H1 (cell line): ENCODE measurements at regions not wholly inside any gene's neighbourhood (a gene's known extent, or its start where the extent isn't known, plus 50 kb on each side); places are given as distances from the start of the nearest gene placed in this dataset.

Experiments
- CTCF ChIA-PET: fragments of 300-600 bp; sonication (Branson Sonifier 250); formaldehyde crosslinking; loops from one replicate; lab custom pipeline; 2021; ENCODE audit not compliant: partially characterized antibody; lab: Charles Lee
- POLR2A ChIA-PET: fragments of 300-600 bp; sonication (Branson Sonifier 250); formaldehyde crosslinking; loops from one replicate; lab custom pipeline; 2021; ENCODE audit warnings: inconsistent platforms; ENCODE audit not compliant: partially characterized antibody; lab: Charles Lee
- DNase-seq, 2 experiments: peaks; one replicate each; pipeline versions ENCODE4 v3.0.0 to v3.0.0-alpha.2; 2010 to 2022; ENCODE audit warnings: low spot score in 2 of 2, low read depth in 1 of 2, mixed read lengths in 1 of 2
- FAIRE-seq: peaks from 2 replicates; lab custom pipeline; 2011; peaks lifted over from hg19 to GRCh38; lab: Jason Lieb, UNC
- H2AFZ ChIP-seq: 2 replicates; pipeline ENCODE4 v1.8.1; 2012; ENCODE audit warnings: low read length, inconsistent platforms
- H2AK5ac ChIP-seq: 2 replicates; pipeline ENCODE4 v1.6.1; 2013; ENCODE audit warnings: low read depth, low read length
- H2BK120ac ChIP-seq: replicated peaks from 2 replicates; pipeline ENCODE3; 2013; ENCODE audit warnings: low read depth, low read length, inconsistent platforms
- H2BK12ac ChIP-seq: 2 replicates; pipeline ENCODE4 v1.6.1; 2013; ENCODE audit warnings: low read depth, low read length
- H2BK15ac ChIP-seq: 2 replicates; pipeline ENCODE4 v1.6.1; 2013; ENCODE audit warnings: low read length
- H2BK20ac ChIP-seq: 2 replicates; pipeline ENCODE4 v1.6.1; 2013; ENCODE audit warnings: low read length
- H2BK5ac ChIP-seq: 2 replicates; pipeline ENCODE4 v1.6.1; 2013; ENCODE audit warnings: low read depth, low read length
- H3K14ac ChIP-seq: 2 replicates; pipeline ENCODE4 v1.6.1; 2013; ENCODE audit warnings: inconsistent platforms; ENCODE audit not compliant: insufficient read length
- H3K18ac ChIP-seq: 2 replicates; pipeline ENCODE4 v1.6.1; 2013; ENCODE audit warnings: low read length; ENCODE audit errors: extremely low read depth
- H3K23ac ChIP-seq: 2 replicates; pipeline ENCODE4 v1.6.1; 2013; ENCODE audit warnings: inconsistent platforms; ENCODE audit not compliant: insufficient read length
- H3K23me2 ChIP-seq: 2 replicates; pipeline ENCODE4 v1.6.1; 2013; ENCODE audit warnings: low read depth, low read length
- H3K27ac ChIP-seq: 2 replicates; pipeline ENCODE4 v1.6.1; 2011; ENCODE audit warnings: low read depth, low read length, inconsistent platforms
- H3K27me3 ChIP-seq, 4 experiments: replicated peaks in 1 of 4; 1 replicate in 1 of 4; 2 replicates in 3 of 4; pipeline versions ENCODE4 v1.6.1 to v1.8.1; 2011 to 2013; ENCODE audit warnings: low read length in 3 of 4, mild to moderate bottlenecking in 3 of 4, inconsistent platforms in 2 of 4, mixed read lengths in 2 of 4, moderate library complexity in 1 of 4; ENCODE audit not compliant: control insufficient read depth in 3 of 4, insufficient read depth in 3 of 4; ENCODE audit errors: extremely low read depth in 1 of 4
- H3K36me3 ChIP-seq, 4 experiments: 2 replicates each; pipeline versions ENCODE4 v1.6.1 to v1.8.1; 2011 to 2013; ENCODE audit warnings: mild to moderate bottlenecking in 4 of 4, low read length in 3 of 4, moderate library complexity in 2 of 4, control low read depth in 1 of 4, inconsistent platforms in 1 of 4; ENCODE audit not compliant: insufficient read depth in 4 of 4, control insufficient read depth in 2 of 4
- H3K4ac ChIP-seq: replicated peaks from 2 replicates; pipeline ENCODE3; 2013; ENCODE audit warnings: low read length, low read depth, mixed read lengths, inconsistent platforms; ENCODE audit not compliant: insufficient read length
- H3K4me1 ChIP-seq, 4 experiments: replicated peaks in 1 of 4; 1 replicate in 1 of 4; 2 replicates in 3 of 4; pipeline versions ENCODE4 v1.6.1 to v1.8.1; 2011 to 2013; ENCODE audit warnings: low read length in 3 of 4, inconsistent platforms in 2 of 4, mixed read lengths in 1 of 4; ENCODE audit not compliant: insufficient read depth in 4 of 4, control insufficient read depth in 3 of 4
- H3K4me2 ChIP-seq, 2 experiments: 2 replicates each; pipeline versions ENCODE4 v1.6.1 to v1.8.1; 2011 to 2013; ENCODE audit warnings: low read depth in 2 of 2, low read length in 2 of 2, control low read depth in 1 of 2, inconsistent platforms in 1 of 2, mild to moderate bottlenecking in 1 of 2; ENCODE audit not compliant: insufficient read depth in 1 of 2
- H3K4me3 ChIP-seq, 4 experiments: fragments of 200-600, 300-600 bp in 1 of 4; sonication (generic), shearing (Covaris generic), sonication (Bioruptor Twin) in 1 of 4; 2 replicates each; pipeline versions ENCODE4 v1.5.1 to v1.8.1; 2011 to 2016; ENCODE audit warnings: low read length in 4 of 4, low read depth in 3 of 4, control low read depth in 2 of 4, inconsistent platforms in 2 of 4, mild to moderate bottlenecking in 2 of 4, mixed read lengths in 1 of 4, moderate library complexity in 1 of 4; ENCODE audit not compliant: insufficient read depth in 2 of 4; ENCODE audit errors: extremely low read depth in 1 of 4
- H3K56ac ChIP-seq: replicated peaks from 2 replicates; pipeline ENCODE3; 2013; ENCODE audit warnings: low read depth, mild to moderate bottlenecking, mixed read lengths, low read length, inconsistent platforms; ENCODE audit not compliant: insufficient read length
- H3K79me1 ChIP-seq: 2 replicates; pipeline ENCODE4 v1.6.1; 2013; ENCODE audit warnings: low read depth, low read length, control low read depth
- H3K79me2 ChIP-seq, 2 experiments: 2 replicates each; pipeline versions ENCODE4 v1.6.1 to v1.8.1; 2012 to 2013; ENCODE audit warnings: low read length in 2 of 2, mild to moderate bottlenecking in 2 of 2, inconsistent platforms in 1 of 2; ENCODE audit not compliant: insufficient read depth in 2 of 2, control insufficient read depth in 1 of 2
- H3K9ac ChIP-seq, 4 experiments: replicated peaks in 1 of 4; 1 replicate in 1 of 4; 2 replicates in 3 of 4; pipeline versions ENCODE4 v1.6.1 to v1.8.1; 2011 to 2013; ENCODE audit warnings: low read depth in 3 of 4, low read length in 3 of 4, control low read depth in 2 of 4, mild to moderate bottlenecking in 2 of 4, moderate library complexity in 2 of 4, inconsistent platforms in 1 of 4; ENCODE audit errors: extremely low read depth in 1 of 4
- H3K9me3 ChIP-seq, 2 experiments: 2 replicates each; pipeline versions ENCODE4 v1.6.1 to v1.8.1; 2012 to 2013; ENCODE audit warnings: mild to moderate bottlenecking in 2 of 2, moderate library complexity in 2 of 2, control low read depth in 1 of 2, inconsistent platforms in 1 of 2, low read depth in 1 of 2, low read length in 1 of 2, mixed read lengths in 1 of 2; ENCODE audit not compliant: insufficient read depth in 2 of 2
- H4K20me1 ChIP-seq, 2 experiments: replicated peaks in 1 of 2; 2 replicates each; pipeline versions ENCODE3 to v1.8.1; 2011 to 2013; ENCODE audit warnings: inconsistent platforms in 2 of 2, low read length in 2 of 2, mild to moderate bottlenecking in 1 of 2; ENCODE audit not compliant: insufficient read depth in 2 of 2, control insufficient read depth in 1 of 2
- H4K5ac ChIP-seq: 2 replicates; pipeline ENCODE4 v1.6.1; 2013; ENCODE audit warnings: low read length, low read depth, mixed read lengths, inconsistent platforms; ENCODE audit not compliant: insufficient read length
- H4K8ac ChIP-seq: 2 replicates; pipeline ENCODE4 v1.8.0; 2013; ENCODE audit warnings: mild to moderate bottlenecking, moderate library complexity, low read length, inconsistent platforms; ENCODE audit not compliant: insufficient read depth; ENCODE audit errors: extremely low read depth
- H4K91ac ChIP-seq: replicated peaks from 2 replicates; pipeline ENCODE3; 2013; ENCODE audit warnings: low read length, mixed read lengths, inconsistent platforms; ENCODE audit not compliant: insufficient read length
- BCL11A ChIP-seq, 2 experiments: IDR thresholded peaks; one replicate each; pipeline ENCODE4 v1.6.1; 2011; ENCODE audit warnings: low read depth in 2 of 2, low read length in 2 of 2, mild to moderate bottlenecking in 2 of 2
- EZH2 ChIP-seq: fragments of 200-600 bp; sonication (generic); IDR thresholded peaks from 2 replicates; pipeline ENCODE4 v1.7.1; 2012; ENCODE audit warnings: low read depth, mild to moderate bottlenecking, moderate library complexity, low read length, inconsistent platforms; ENCODE audit not compliant: severe bottlenecking
- GTF2F1 ChIP-seq: IDR thresholded peaks from 2 replicates; pipeline ENCODE4 v1.6.1; 2012; ENCODE audit warnings: low read depth, low read length, improper control_type of control experiment, borderline replicate concordance
- HDAC2 ChIP-seq, 2 experiments: fragments of 300-600 bp in 1 of 2; sonication (generic) in 1 of 2; IDR thresholded peaks; 2 replicates each; pipeline ENCODE4 v1.6.1; 2011 to 2012; ENCODE audit warnings: low read depth in 2 of 2, low read length in 2 of 2, mild to moderate bottlenecking in 2 of 2, moderate library complexity in 2 of 2, borderline replicate concordance in 1 of 2, inconsistent platforms in 1 of 2
- SUZ12 ChIP-seq: fragments of 200-600 bp; sonication (generic); IDR thresholded peaks from 2 replicates; pipeline ENCODE4 v1.6.1; 2012; ENCODE audit warnings: mild to moderate bottlenecking, inconsistent platforms, low read length, moderate library complexity, mixed read lengths
- ZNF274 ChIP-seq: IDR thresholded peaks from 2 replicates; pipeline ENCODE4 v1.7.0; 2012; ENCODE audit warnings: low read length, borderline replicate concordance; ENCODE audit errors: extremely low read depth
- WGBS, 2 experiments: shearing (Covaris generic) in 1 of 2; methylation state at CpG; one replicate each; pipeline versions ENCODE4 v1.1.6 to v1.1.7; 2013 to 2015; ENCODE audit warnings: low lambda C conversion rate in 2 of 2, mixed read lengths in 2 of 2, inconsistent platforms in 1 of 2, low coverage in 1 of 2, missing lambda C conversion rate in 1 of 2; ENCODE audit not compliant: insufficient replicate concordance in 2 of 2, insufficient coverage in 1 of 2, insufficient read length in 1 of 2; ENCODE audit errors: extremely low coverage in 1 of 2, missing lambda C conversion rate in 1 of 2; 5-methylcytosine and 5-hydroxymethylcytosine counted together
- TF ChIP-seq, protein P1 (sequence below), 3 experiments: IDR thresholded peaks; 1 replicate in 2 of 3; 2 replicates in 1 of 3; pipeline versions ENCODE4 v1.5.1 to v1.6.1; 2011; ENCODE audit warnings: low read length in 3 of 3, mild to moderate bottlenecking in 3 of 3, inconsistent platforms in 2 of 3, low read depth in 1 of 3, moderate library complexity in 1 of 3; ENCODE audit not compliant: insufficient read depth in 1 of 3; ENCODE audit errors: control extremely low read depth in 1 of 3

DNA sequence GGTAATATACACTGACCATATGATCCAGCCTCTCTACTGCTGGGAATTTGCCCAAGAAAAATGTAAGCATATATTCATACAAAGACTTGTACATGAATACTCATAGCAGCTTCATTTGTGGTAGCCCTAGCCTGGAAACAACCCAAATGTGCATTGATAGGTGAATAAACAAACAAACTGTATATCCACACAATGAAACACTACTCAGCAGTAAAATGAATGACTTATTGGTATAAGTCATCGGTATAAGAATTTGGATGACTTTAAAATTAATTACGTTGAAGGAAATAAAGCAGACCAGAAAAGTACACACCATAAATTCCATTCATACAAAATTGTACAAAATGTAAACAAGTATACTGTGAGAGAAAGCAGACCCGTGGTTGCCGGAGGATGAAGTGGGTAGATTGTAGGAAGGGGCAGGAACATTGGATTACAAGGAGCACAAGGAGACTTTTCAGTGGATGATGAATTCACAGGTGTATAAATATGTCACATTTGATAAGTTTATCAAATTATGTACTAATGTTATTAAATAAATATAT lies 376.7 kb downstream of the TDRD15 start:
- Histone ChIP-seq H2BK20ac (no peak overlapping the region), H2AK5ac (no peak overlapping the region), H3K4ac (no peak overlapping the region), H3K27me3 (no peaks in the 10 kb centered on the region), H3K9ac (no peak overlapping the region), H3K18ac (no peak overlapping the region), H3K23me2 (no peaks in the 10 kb centered on the region), H2BK12ac (no peak overlapping the region), H3K79me2 (no peaks in the 10 kb centered on the region), H4K20me1 (no peaks in the 10 kb centered on the region), H3K56ac (no peak overlapping the region), H4K5ac (no peak overlapping the region), H3K4me1 (peaks cover 0 to 2% (median 0%) of the 10 kb centered on the region in 4 experiments; a peak in 1 of 7 replicates), H2BK15ac (no peak overlapping the region), H3K14ac (no peak overlapping the region), H3K4me2 (no peak overlapping the region), H2BK5ac (no peak overlapping the region), H3K79me1 (no peaks in the 10 kb centered on the region), H3K27ac (no peak overlapping the region), H3K36me3 (no peaks in the 10 kb centered on the region), H3K4me3 (no peak overlapping the region), H2BK120ac (no peak overlapping the region), H3K23ac (no peak overlapping the region), H3K9me3 (no peaks in the 10 kb centered on the region), H2AFZ (no peak overlapping the region), H4K91ac (no peak overlapping the region), H4K8ac (no peak overlapping the region)
- whole genome bisulfite sequencing, 2 experiments, result 99% methylated on average over 4 of the region's 4 CpGs; no CpG with 5 or more reads in 1 of the 2 experiments
- DNase-seq (no peak), FAIRE-seq (no peak)
- CTCF ChIA-PET, result interaction anchor here (0.6 to 0.7 kb wide), 2 partner anchors 9 to 1814 kb away, joined by 3 read pairs; no protein-coding TSS in a partner anchor
- POLR2A ChIA-PET, result no interaction called here
- TF ChIP-seq ZNF274, result no peak
- TF ChIP-seq GTF2F1, result no peak
- TF ChIP-seq, protein P1, sequence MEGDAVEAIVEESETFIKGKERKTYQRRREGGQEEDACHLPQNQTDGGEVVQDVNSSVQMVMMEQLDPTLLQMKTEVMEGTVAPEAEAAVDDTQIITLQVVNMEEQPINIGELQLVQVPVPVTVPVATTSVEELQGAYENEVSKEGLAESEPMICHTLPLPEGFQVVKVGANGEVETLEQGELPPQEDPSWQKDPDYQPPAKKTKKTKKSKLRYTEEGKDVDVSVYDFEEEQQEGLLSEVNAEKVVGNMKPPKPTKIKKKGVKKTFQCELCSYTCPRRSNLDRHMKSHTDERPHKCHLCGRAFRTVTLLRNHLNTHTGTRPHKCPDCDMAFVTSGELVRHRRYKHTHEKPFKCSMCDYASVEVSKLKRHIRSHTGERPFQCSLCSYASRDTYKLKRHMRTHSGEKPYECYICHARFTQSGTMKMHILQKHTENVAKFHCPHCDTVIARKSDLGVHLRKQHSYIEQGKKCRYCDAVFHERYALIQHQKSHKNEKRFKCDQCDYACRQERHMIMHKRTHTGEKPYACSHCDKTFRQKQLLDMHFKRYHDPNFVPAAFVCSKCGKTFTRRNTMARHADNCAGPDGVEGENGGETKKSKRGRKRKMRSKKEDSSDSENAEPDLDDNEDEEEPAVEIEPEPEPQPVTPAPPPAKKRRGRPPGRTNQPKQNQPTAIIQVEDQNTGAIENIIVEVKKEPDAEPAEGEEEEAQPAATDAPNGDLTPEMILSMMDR (IDR thresholded peaks at IDR 0.05; ENCODE audit: control extremely low read depth in 1 of 3, insufficient read depth in 1 of 3, low read depth in 1 of 3, low read length in 3 of 3), result no peak
- TF ChIP-seq BCL11A (IDR thresholded peaks at IDR 0.05; ENCODE audit: low read depth in 2 of 2, low read length in 2 of 2), result no peak
- TF ChIP-seq EZH2, result no peak
- TF ChIP-seq SUZ12, result no peak
- TF ChIP-seq HDAC2 (IDR thresholded peaks at IDR 0.05; ENCODE audit: borderline replicate concordance in 1 of 2, low read depth in 2 of 2, low read length in 2 of 2), result no peak
